Breast epithelium (tissue), 3 donors: ENCODE measurements at regions not wholly inside any gene's neighbourhood (a gene's known extent, or its start where the extent isn't known, plus 50 kb on each side); places are given as distances from the start of the nearest gene placed in this dataset.

Experiments
- CTCF ChIP-seq, 3 donors: fragments of 450-650 bp; IDR thresholded peaks; one replicate each; pipeline ENCODE4 v1.5.1; 2016 to 2017; ENCODE audit warnings: antibody characterized with exemption in 3 of 3, mild to moderate bottlenecking in 3 of 3, moderate library complexity in 3 of 3
- POLR2A ChIP-seq: fragments of 450-650 bp; IDR thresholded peaks from one replicate; pipeline ENCODE4 v1.6.1; 2016; ENCODE audit warnings: antibody characterized with exemption, mild to moderate bottlenecking, moderate library complexity
- POLR2AphosphoS5 ChIP-seq, 3 donors: sonication (generic); formaldehyde crosslinking; IDR thresholded peaks; one replicate each; pipeline ENCODE4 v1.6.1; 2017; ENCODE audit warnings: antibody characterized with exemption in 3 of 3

GRCh38 chr5:125258615-125259014 is 512.2 kb upstream of the ZNF608 start:
- TF ChIP-seq CTCF (IDR thresholded peaks at IDR 0.05) (no peak), POLR2AphosphoS5 (IDR thresholded peaks at IDR 0.05) (no peak), POLR2A (no peak)
